ENCODE measurements at regions not wholly inside any gene's neighbourhood (a gene's known extent, or its start where the extent isn't known, plus 50 kb on each side); places are given as distances from the start of the nearest gene placed in this dataset.
"Not testable (repeated sequence)": the region's sequence is repeated elsewhere in the genome, so short reads cannot be mapped to it uniquely, and the experiment has no call there.

- TF ChIP-seq, protein P1, sequence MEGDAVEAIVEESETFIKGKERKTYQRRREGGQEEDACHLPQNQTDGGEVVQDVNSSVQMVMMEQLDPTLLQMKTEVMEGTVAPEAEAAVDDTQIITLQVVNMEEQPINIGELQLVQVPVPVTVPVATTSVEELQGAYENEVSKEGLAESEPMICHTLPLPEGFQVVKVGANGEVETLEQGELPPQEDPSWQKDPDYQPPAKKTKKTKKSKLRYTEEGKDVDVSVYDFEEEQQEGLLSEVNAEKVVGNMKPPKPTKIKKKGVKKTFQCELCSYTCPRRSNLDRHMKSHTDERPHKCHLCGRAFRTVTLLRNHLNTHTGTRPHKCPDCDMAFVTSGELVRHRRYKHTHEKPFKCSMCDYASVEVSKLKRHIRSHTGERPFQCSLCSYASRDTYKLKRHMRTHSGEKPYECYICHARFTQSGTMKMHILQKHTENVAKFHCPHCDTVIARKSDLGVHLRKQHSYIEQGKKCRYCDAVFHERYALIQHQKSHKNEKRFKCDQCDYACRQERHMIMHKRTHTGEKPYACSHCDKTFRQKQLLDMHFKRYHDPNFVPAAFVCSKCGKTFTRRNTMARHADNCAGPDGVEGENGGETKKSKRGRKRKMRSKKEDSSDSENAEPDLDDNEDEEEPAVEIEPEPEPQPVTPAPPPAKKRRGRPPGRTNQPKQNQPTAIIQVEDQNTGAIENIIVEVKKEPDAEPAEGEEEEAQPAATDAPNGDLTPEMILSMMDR (IDR thresholded peaks at IDR 0.05), result not testable (repeated sequence)
- not testable (repeated sequence) for TF ChIP-seq POLR2A (IDR thresholded peaks at IDR 0.05)
Measured at GRCh38 chr1:148257886-148258285, 105.8 kb upstream of the NBPF11 start.
